GM23338 (cell line): ENCODE measurements at regions not wholly inside any gene's neighbourhood (a gene's known extent, or its start where the extent isn't known, plus 50 kb on each side); places are given as distances from the start of the nearest gene placed in this dataset.

Experiments used
- CREB1 ChIP-seq: fragments of 250-450 bp; sonication (Bioruptor Pico); IDR thresholded peaks from 2 replicates; pipeline ENCODE4 v1.5.0; 2020; ENCODE audit warnings: low read depth, mild to moderate bottlenecking, moderate library complexity
- CTCF ChIP-seq, 2 experiments: fragments of 200-600 bp in 1 of 2; sonication (generic) in 1 of 2; conservative IDR thresholded peaks; 2 replicates each; pipeline versions ENCODE4 v1.5.1 to v1.6.1; 2016 to 2017; ENCODE audit warnings: antibody characterized with exemption in 2 of 2, low read depth in 2 of 2, mild to moderate bottlenecking in 2 of 2, moderate library complexity in 1 of 2
- ETS1 ChIP-seq: IDR thresholded peaks from 2 replicates; pipeline ENCODE4 v1.6.1; 2016; ENCODE audit warnings: antibody characterized with exemption
- EZH2 ChIP-seq: fragments of 200-600 bp; sonication (generic); IDR thresholded peaks from one replicate; pipeline ENCODE4 v1.8.0; 2017; ENCODE audit warnings: antibody characterized with exemption, mild to moderate bottlenecking, low read depth; ENCODE audit not compliant: unreplicated experiment
- EZH2phosphoT487 ChIP-seq: fragments of 200-600 bp; sonication (generic); IDR thresholded peaks from one replicate; pipeline ENCODE4 v1.8.1; 2018; ENCODE audit warnings: antibody characterized with exemption; ENCODE audit not compliant: unreplicated experiment
- JUNB ChIP-seq: IDR thresholded peaks from one replicate; pipeline ENCODE4 v1.6.1; 2016; ENCODE audit warnings: antibody characterized with exemption; ENCODE audit not compliant: unreplicated experiment
- POLR2AphosphoS5 ChIP-seq: IDR thresholded peaks from 2 replicates; pipeline ENCODE4 v1.6.1; 2016; ENCODE audit warnings: antibody characterized with exemption, low read depth
- REST ChIP-seq: IDR thresholded peaks from one replicate; pipeline ENCODE4 v1.6.1; 2018; ENCODE audit warnings: antibody characterized with exemption; ENCODE audit not compliant: unreplicated experiment
- STAT1 ChIP-seq: IDR thresholded peaks from one replicate; pipeline ENCODE4 v1.6.1; 2016; ENCODE audit warnings: antibody characterized with exemption; ENCODE audit not compliant: unreplicated experiment
- ZNF331 ChIP-seq: fragments of 250-450 bp; sonication (Bioruptor Pico); IDR thresholded peaks from 2 replicates; pipeline ENCODE4 v1.5.0; 2020; ENCODE audit warnings: low read depth, mild to moderate bottlenecking, moderate library complexity

- TF ChIP-seq CTCF (conservative IDR thresholded peaks at IDR 0.05; ENCODE audit: low read depth in 2 of 2) (no peak), EZH2phosphoT487 (no peak), JUNB (no peak), POLR2AphosphoS5 (no peak), REST (no peak), EZH2 (no peak), CREB1 (CRISPR knock-in tag) (no peak), ETS1 (no peak), ZNF331 (CRISPR knock-in tag) (no peak), STAT1 (no peak)
These were observed 784.2 kb downstream of the GLUD2 start for GRCh38 chrX:121831601-121832000.
